Ovary (tissue), 7 donors: ENCODE measurements at regions not wholly inside any gene's neighbourhood (a gene's known extent, or its start where the extent isn't known, plus 50 kb on each side); places are given as distances from the start of the nearest gene placed in this dataset.
"Not testable (repeated sequence)": the region's sequence is repeated elsewhere in the genome, so short reads cannot be mapped to it uniquely, and the experiment has no call there.

Experiments used
- DNase-seq, 5 donors: peaks; one replicate each; pipeline ENCODE4 v3.0.0-alpha.2; 2019 to 2020
- H3K27ac ChIP-seq, 2 donors: fragments of 200-600 bp; one replicate each; pipeline versions ENCODE4 v1.5.1 to v1.8.0; 2019 to 2022
- H3K27me3 ChIP-seq: fragments of 200-600 bp; one replicate; pipeline ENCODE4 v1.8.0; 2022
- H3K36me3 ChIP-seq: fragments of 200-600 bp; sonication (generic); one replicate; pipeline ENCODE4 v1.5.1; 2019
- H3K4me1 ChIP-seq: one replicate; pipeline ENCODE4 v1.8.1; 2013; ENCODE audit warnings: mild to moderate bottlenecking, moderate library complexity; ENCODE audit not compliant: insufficient read depth
- H3K4me3 ChIP-seq: fragments of 200-600 bp; sonication (generic); one replicate; pipeline ENCODE4 v1.5.1; 2017
- H3K9me3 ChIP-seq, 2 donors: fragments of 200-600 bp in 1 of 2; sonication (generic) in 1 of 2; one replicate each; pipeline versions ENCODE4 v1.5.1 to v1.8.1; 2013 to 2019; ENCODE audit warnings: mild to moderate bottlenecking in 1 of 2, moderate library complexity in 1 of 2
- CTCF ChIP-seq, 3 donors: fragments of 450-650 bp in 2 of 3; fragments of 200-600 bp in 1 of 3; IDR thresholded peaks; one replicate each; pipeline versions ENCODE4 v1.5.1 to v1.8.0; 2016 to 2022; ENCODE audit warnings: antibody characterized with exemption in 3 of 3, mild to moderate bottlenecking in 1 of 3
- EP300 ChIP-seq: sonication (generic); formaldehyde crosslinking; IDR thresholded peaks from one replicate; pipeline ENCODE4 v1.6.1; 2017; ENCODE audit warnings: antibody characterized with exemption
- POLR2A ChIP-seq: fragments of 450-650 bp; IDR thresholded peaks from one replicate; pipeline ENCODE4 v1.6.1; 2017; ENCODE audit warnings: antibody characterized with exemption, mild to moderate bottlenecking, moderate library complexity
- WGBS, 3 donors: extraction: QIAGEN DNeasy Blood & Tissue Kit in 1 of 3; methylation state at CpG; one replicate each; pipeline versions ENCODE4 v1.1.5 to v1.1.7; 2013 to 2017; 5-methylcytosine and 5-hydroxymethylcytosine counted together
- intact Hi-C, 4 donors: fragments of 100-400 bp; cut with DNase I; formaldehyde crosslinking; loops; one replicate each; pipeline versions ENCODE4 v1.11.0 to v1.15.1; 2022 to 2023
- donor health status: DM: no; HTN: no; CAD: no; lungs with moderate emphysema.
- donor health status: DM: no; HTN: no; CAD: no.
- donor health status: Bipolar disorder and iron deficiency.
- donor health status: DM: no; HTN: no; CAD: no.
- donor health status: DM: yes; HTN: yes; CAD: no.

GRCh38 chr3:26474706-26475105 lies 147.9 kb upstream of the LRRC3B start:
- intact Hi-C loops, result no loop called here
- WGBS, 3 donors, result 84 to 95% (median 91%) methylated on average over 3 of the region's 3 CpGs
- Histone ChIP-seq H3K36me3 (no peaks in the 10 kb centered on the region), H3K27ac (no peak overlapping the region), H3K9me3 (no peaks in the 10 kb centered on the region), H3K27me3 (no peaks in the 10 kb centered on the region), H3K4me1 (no peaks in the 10 kb centered on the region), H3K4me3 (no peak overlapping the region)
- DNase-seq, result no peak
- TF ChIP-seq CTCF (IDR thresholded peaks at IDR 0.05) (no peak), EP300 (no peak), POLR2A (no peak)

- Histone ChIP-seq H3K4me1 (no peaks in the 10 kb centered on the region), H3K4me3 (no peak overlapping the region), H3K27me3 (no peaks in the 10 kb centered on the region), H3K9me3 (no peaks in the 10 kb centered on the region), H3K36me3 (no peaks in the 10 kb centered on the region), H3K27ac (no peak overlapping the region)
- intact Hi-C loops, result no loop called here
- no peak for DNase-seq
- TF ChIP-seq CTCF (IDR thresholded peaks at IDR 0.05) (no peak), POLR2A (no peak), EP300 (no peak)
Measured at GRCh38 chr3:26480377-26480776, 142.2 kb upstream of the LRRC3B start.

GRCh38 chr3:26484140-26484539 lies 138.4 kb upstream of the LRRC3B start:
- Histone ChIP-seq H3K4me3 (no peak overlapping the region), H3K27ac (no peak overlapping the region), H3K4me1 (no peaks in the 10 kb centered on the region), H3K27me3 (no peaks in the 10 kb centered on the region), H3K36me3 (no peaks in the 10 kb centered on the region), H3K9me3 (no peaks in the 10 kb centered on the region)
- no peak for TF ChIP-seq EP300
- no peak for TF ChIP-seq POLR2A
- TF ChIP-seq CTCF (IDR thresholded peaks at IDR 0.05), result no peak
- DNase-seq, result no peak
- 71 to 78% (median 76%) methylated on average over 4 of the region's 4 CpGs for WGBS, 3 donors
- intact Hi-C loops, result no loop called here

- WGBS, 3 donors, result 46 to 49% (median 47%) methylated on average over 2 of the region's 2 CpGs
- TF ChIP-seq POLR2A (no peak), EP300 (no peak), CTCF (IDR thresholded peaks at IDR 0.05) (no peak)
- H3K9me3 ChIP-seq, result no peaks in the 10 kb centered on the region
- DNase-seq, result no peak
- no peak overlapping the region for H3K27ac ChIP-seq
- intact Hi-C loops, result no loop called here
- H3K27me3 ChIP-seq, result no peaks in the 10 kb centered on the region
- no peak overlapping the region for H3K4me3 ChIP-seq
- no peaks in the 10 kb centered on the region for H3K36me3 ChIP-seq
- no peaks in the 10 kb centered on the region for H3K4me1 ChIP-seq
Measured at GRCh38 chr3:26498271-26498670, 124.3 kb upstream of the LRRC3B start.

GRCh38 chr3:26505399-26505798 lies 117.2 kb upstream of the LRRC3B start:
- Histone ChIP-seq H3K4me3 (no peak overlapping the region), H3K27ac (no peak overlapping the region), H3K4me1 (no peaks in the 10 kb centered on the region), H3K36me3 (no peaks in the 10 kb centered on the region), H3K27me3 (no peaks in the 10 kb centered on the region), H3K9me3 (no peaks in the 10 kb centered on the region)
- WGBS, 3 donors, result 14 to 33% (median 23%) methylated on average over 3 of the region's 3 CpGs
- no peak for TF ChIP-seq EP300
- TF ChIP-seq POLR2A, result no peak
- no peak for TF ChIP-seq CTCF (IDR thresholded peaks at IDR 0.05)
- no peak for DNase-seq
- intact Hi-C loops, result no loop called here

GRCh38 chr3:26514445-26515029 lies 108.0 kb upstream of the LRRC3B start:
- DNase-seq, H3K4me1 ChIP-seq, H3K9me3 ChIP-seq, intact Hi-C loops, H3K27ac ChIP-seq, H3K27me3 ChIP-seq, H3K36me3 ChIP-seq, H3K4me3 ChIP-seq: not testable (repeated sequence)
- 71 to 84% (median 78%) methylated on average over 5 of the region's 5 CpGs for WGBS, 3 donors
